NCI-H510A treated with DMSO at 0.1 percent for 48 hours (cell line): ENCODE measurements at regions not wholly inside any gene's neighbourhood (a gene's known extent, or its start where the extent isn't known, plus 50 kb on each side); places are given as distances from the start of the nearest gene placed in this dataset.
"Not testable (repeated sequence)": the region's sequence is repeated elsewhere in the genome, so short reads cannot be mapped to it uniquely, and the experiment has no call there.

Source experiments
- DNase-seq: peaks from one replicate; lab custom pipeline; 2025; lab: John Stamatoyannopoulos, UW

DNA sequence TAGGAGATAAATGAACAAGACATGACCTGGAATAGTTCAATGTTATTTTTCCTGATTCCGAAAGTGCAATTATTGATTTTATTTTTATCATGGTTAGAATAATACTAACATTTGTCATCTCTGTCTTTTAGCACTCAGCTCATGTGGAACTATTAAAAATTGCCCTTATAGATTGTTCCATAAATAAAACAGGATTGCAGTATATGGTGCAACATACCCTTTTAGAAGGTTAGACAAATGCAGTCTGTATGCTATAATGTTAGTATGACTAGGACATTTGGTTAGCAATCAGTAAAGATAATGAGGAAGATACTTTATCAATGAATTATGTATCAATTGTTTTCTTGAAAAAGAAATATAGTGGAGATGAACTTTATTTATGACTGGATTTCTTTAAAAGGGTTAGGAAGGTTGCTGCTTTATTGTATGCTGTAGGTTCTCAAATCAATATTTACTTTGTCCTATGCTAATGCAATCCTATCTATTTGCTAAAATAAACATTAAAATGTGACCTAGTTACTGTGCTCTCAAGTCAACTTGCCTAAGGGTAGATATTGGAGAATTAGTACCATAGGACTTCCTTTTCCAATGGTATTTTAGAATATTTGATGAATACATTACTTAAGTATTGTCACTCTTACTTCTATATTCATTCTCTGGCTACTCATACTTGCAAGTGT lies 348.9 kb upstream of the ISL1 start:
- DNase-seq = peak; percentile 17

DNA sequence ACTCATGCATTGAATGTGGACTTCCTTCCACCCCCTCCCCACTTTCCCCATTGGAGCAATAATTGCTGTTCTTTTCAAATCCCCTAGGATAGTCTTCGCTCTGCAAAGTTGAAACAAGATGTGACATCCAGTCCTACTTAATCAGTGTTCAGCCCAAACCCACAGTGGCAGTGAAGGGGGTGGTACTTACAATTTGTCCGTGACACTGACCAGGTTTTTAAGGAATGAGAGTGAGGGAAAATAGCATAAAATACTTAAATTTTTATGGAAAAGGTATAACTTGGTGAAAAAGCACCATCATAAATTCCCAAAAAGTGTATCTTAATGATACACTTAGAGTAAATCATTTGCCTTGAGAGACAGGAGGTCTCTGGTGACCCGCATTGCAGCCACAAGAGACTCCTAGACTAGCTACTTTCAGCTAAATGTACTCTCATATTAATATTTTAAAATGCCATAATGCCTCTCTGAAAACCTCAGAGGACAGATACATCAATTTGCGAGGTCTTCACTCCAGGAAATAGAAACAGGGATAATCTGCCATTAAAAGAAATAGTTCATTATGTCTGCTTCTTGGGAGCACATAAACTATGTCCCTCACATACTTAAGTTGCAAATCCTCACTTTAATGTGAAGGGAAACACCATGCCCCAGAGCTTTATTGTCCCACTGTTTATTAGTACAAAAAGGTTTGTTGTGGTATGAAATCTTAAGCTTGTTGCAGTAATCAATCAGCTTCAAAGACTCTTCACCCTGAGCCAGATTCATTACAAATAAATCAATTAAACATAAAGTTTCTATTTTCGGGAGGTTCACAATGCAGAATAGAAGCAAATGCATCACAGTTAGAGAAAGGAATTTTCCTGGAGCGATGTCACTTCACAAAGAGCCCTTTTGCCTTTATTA lies 343.6 kb upstream of the ISL1 start:
- no peak for DNase-seq

DNA sequence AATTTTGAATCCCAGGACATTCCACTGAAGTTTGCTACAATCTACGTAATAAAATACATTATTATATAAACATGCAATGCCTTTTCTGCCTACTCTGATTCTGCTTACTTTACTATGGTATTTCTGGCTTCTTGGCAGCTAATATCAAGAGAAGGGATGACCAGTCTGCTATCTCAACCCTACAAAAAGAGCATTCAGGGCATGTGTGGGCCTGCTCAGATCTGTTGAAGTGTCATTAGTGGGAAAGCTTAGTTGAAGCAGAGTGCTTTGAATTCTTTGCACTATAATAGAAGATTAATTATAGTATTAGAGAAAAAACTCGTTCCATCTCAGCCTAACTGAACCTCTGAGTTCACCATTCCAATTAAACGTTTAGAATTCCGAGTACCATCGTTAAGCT lies 339.5 kb upstream of the ISL1 start:
- peak; percentile 5 for DNase-seq

DNA sequence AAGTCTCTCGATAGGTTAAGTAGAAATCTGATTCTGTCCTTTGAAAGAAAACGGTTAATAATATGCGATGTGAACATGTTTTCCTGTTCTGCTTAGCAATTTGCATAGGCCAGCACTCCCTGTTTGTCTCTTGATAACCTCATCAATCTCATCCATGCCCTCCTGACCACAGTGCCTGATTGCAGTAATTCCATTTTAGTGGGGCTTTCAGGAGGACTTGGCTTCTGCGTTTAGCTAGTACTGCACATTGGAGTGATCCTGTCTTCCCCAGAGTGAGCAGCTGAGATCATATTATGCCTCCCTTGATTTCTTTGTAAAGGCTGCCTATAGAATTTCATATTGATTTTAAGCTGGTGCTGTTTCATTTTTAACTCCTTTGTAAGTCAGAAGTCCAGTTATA lies 335.9 kb upstream of the ISL1 start:
- no peak for DNase-seq

DNA sequence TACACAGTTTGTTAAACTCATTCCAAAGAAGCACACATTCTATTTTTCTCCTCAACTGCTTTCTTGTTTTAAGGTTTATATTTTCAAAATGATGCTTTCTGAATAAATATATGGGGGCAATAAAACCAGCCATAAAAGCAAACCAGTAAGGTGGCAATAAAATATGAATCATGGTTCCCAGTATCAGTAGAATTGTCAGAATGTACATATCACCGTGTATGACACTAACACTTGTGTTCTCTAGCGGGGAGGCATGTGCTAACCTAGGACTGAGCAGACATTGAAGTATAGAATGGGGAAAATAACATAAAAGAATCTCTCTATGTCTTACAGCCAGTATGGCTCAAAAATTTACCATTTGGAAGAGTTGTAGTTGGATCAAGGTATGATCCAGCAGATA lies 329.9 kb upstream of the ISL1 start:
- no peak for DNase-seq

DNA sequence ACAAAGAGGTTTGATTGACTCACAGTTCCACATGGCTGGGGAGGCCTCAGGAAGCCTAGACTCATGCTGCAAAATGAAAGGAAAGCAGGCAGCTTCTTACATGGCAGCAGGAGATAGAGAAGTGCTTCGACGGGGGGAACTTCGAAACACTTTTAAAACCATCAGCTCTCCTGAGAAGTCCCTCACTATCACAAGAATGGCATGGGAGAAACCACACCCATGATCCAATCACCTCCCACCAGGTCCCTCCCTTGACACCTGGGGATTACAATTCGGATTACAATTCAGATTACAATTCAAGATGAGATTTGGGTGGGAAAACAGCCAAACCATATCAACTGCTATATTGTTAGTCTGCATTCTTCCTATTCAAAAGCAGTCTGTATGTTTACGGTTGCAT lies 322.3 kb upstream of the ISL1 start:
- DNase-seq = no peak

DNA sequence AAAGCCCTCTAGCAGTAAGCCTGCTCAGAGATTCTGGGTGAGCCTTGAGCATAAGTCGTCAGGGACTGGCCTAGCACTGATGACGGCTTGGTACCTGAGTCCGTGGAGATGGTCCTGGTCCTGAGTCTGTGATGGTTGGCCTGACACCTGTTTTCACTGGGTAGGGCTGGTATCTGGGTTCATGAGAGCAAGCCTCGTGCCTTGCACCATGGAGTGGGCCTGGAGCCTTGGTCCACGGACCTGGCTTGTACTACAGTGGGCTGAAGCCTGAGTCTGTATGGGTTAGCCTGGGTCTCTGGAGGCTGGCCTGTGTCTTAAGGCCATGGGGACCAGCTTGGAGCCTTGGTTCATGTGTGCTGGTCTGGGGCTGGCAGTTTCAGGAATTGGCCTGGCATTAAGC lies 310.3 kb upstream of the ISL1 start:
- no peak for DNase-seq

DNA sequence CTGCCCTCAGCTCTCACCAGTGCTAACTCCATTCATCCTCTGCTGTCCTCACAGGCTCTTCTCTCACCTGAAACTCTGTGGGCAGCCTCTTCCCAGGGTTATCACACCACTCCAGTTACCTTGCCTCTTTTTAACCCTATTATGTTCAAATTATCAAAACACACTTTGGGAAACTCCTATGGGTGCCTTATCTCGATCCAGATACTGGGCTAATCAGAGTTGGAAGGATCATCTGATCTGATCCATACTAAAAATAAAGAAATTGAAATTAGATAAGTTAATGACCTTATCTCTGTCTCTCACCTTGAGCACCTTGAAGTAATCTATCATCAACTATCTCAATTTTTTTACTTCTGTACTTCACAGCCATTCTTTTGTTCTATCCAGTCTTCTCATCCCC lies 300.5 kb upstream of the ISL1 start:
- DNase-seq = no peak

DNA sequence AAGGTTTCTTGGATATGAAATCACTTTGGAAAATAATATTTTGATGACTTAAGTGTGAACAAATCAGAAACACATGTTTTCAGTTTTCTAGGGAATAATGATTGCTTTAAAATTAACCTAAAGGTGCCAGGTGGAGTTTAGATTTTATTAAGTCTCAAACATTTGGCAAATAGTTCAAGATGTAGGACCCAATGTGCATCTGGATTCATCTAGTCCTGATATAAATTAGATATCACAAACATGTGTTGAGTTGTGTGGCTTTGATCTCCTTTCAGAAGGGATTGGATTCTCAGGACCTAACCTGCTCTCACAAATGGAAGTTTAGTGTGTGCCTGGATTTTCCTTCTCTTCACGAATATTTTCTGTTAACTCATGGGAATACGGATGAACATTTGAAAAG lies 291.4 kb upstream of the ISL1 start:
- no peak for DNase-seq

DNA sequence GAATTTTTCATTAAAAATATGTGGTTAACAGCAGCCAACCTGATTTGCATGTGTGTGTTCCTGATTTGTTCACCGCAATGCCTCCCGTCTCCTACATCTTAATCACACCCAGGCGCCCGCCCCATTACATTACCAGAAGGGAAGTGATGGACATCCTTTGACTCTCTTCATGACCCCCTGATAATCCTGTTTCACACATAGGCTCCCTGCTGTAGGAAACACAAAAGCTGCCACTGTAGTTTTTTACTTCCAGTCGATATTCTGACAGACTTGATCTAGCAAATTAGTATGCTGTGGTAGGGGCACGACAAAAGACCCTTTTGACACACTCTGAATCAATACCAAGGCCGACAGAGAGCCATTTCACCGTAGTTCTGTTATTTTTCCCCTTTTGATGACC lies 287.8 kb upstream of the ISL1 start:
- no peak for DNase-seq

DNA sequence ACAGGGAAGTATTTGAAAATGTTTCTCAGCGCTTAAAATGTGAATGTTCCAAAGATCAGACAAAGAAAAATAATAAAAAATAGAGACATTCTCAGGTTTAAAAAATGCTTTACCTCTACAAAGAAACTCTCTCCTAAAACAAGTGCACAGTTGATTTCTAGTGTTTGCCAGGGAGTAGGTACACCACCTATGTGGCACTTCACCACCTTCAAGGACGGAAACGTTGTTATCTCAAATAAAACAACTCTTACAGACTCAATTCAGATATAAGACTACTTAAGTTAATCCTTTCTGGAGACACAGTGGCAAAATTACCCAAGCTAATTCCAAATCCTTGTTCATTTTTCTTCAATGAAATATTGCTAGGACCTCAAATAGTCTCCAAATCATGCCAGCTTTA lies 286.4 kb upstream of the ISL1 start:
- no peak for DNase-seq

DNA sequence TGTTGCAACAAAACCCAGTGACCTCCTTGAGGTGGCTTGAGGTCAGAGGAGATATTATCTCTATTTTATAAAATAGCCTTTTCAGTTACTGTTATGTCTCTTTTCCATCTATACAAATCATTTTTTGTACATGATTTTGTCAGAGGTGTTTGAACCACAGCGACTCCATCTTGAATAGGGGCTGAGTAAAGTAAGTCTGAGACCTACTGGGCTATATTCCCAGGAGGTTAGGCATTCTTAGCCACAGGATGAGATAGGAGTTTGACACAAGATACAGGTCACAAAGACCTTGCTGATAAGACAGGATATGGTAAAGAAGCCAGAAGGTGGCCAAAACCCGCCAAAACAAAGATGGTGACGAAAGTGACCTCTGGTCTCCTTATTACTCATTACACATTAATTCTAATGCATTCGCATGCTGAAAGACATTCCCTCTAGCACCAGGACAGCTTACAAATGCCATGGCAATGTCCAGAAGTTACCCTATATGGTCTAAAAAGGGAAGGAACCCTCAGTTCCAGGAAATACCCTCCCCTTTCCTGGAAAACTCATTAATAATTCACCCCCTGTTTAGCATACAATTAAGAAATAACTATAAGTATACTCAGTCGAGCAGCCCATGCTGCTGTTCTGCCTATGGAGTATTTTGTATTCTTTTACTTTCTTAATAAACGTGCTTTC lies 283.9 kb upstream of the ISL1 start:
- DNase-seq = no peak

DNA sequence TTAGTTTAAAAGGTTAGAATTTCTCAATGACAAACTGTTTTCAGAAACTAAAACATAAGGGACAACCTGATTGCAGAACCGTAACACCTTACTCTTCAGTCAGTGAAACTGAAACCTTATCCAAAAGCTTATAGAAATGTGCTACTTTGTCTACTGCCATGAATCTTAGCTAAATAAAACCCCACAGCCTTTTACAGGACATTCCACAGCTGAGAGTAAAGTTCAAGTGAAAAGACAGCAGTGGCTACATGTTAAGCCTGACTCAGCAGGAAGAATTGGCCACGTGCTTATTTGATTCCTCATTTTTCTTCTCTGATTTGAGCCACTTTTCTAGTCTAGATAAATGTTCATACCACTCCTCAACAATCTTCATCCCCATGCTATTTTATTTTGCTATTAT lies 278.7 kb upstream of the ISL1 start:
- no peak for DNase-seq

DNA sequence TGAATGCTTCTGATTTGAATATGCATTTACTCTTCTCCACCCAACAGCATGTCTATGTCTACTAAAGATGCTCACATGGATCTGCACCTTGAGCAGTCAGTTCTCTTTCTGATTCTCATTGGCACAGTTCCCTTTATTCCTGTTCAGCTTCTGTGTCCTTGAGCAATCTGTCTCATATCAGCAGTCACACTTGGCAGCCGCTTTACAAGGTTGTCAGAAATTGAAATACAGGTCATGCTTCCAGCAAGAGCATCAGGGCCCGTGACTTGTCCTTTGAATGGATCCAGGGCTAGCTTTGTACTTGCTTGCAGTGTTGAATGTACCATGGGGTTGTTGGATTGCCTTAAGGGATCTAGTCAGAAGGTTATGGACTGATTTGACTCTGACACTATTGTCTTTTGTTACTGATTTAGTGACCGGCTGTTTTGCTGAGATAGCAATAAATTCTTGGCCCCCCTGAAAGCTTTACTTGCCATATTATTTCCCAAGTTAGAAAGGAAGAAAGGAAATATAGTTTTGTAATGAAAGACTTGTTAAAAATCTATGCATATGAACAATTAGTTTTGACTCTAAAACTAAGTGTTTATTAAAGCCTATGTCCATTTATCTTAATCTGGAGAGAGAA lies 273.4 kb upstream of the ISL1 start:
- DNase-seq = no peak

DNA sequence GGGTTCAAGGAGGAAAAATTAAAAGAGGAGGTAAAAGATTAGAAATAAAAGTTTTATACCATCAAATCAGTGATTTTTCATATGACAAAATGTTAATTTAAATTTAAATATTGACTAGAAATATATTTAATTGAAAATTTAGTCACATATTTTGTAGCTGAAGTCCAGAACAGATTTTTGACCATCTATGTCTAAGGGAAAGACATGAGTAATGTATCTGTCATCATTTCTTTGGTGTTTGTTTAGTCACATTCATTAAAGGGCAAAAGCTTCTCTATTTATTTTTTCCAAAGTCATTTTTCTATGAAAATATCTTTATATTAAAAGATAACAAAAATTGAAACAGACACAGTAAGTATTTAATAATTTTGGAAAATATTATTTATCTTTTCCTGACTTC lies 252.0 kb upstream of the ISL1 start:
- DNase-seq = no peak

DNA sequence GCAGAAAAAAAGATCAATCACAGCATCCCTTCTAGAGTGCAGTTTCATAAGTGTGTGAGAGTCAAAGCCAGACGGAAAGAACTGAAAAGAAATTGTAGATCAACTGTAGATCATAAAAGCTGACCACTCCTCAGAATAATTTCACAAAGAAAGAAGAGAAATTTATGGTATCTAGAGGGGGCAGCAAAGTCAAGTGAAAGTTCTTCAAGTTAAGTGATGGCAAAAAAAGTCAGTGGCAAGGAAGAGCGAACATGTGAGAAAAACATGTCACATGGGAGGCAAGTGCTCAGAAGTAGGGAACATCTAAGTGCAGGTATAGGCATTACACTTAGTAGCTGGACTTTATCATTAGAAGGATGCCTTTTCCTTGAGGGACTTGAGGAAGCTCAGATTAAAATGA lies 245.1 kb upstream of the ISL1 start:
- no peak for DNase-seq

DNA sequence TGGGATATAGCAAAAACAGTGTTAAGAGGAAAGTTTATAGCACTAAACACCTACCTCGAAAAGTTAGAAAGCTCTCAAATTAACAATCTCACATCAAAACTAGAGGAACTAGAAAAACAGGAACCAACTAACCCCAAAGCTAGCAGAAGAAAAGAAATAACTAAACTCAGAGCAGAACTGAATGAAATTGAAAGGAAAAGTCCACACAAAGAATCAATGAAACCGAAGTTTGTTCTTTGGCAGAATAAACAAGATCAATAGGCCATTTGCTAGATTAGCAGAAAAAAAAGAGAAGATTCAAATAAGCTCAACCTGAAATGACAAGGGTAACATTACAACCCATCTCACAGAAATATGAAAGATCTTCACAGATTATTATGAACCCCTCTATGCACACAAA lies 234.8 kb upstream of the ISL1 start:
- no peak for DNase-seq

DNA sequence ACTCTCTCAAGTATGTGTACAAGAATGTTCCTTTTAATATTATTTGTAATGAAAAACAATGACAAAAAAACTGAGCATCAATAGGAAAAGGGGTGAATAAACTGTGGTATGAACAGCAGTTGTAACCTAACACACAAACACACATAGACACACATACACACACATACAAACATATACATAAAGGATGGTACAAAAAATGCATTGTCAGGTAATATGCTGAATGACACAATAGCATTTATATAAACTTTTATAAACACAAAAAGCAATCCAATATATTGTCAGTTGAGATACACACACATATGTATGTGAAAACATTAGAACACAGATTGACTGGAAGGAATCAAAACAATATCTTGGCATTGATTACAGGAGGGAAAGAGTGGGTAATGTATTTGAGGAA lies 227.0 kb upstream of the ISL1 start:
- DNase-seq = no peak

DNA sequence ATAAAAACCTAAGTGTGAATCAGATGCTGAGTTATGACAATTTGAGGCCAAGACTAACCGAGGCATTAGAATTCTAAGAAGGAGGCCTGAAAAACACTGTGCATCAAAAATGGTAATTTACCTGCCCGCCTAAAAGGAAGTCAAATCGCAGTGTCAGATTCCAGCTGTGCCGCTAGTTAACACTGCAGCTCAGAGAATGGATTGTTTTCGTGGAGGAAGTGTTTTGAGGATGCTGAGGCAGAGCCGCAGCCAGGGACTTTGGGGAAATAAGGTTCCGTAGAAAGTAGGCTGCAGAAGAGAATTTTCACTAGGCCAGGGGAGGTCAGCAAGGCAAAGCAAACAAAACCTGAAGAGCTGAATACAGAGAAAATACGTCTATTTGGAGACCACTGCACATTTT lies 226.4 kb upstream of the ISL1 start:
- no peak for DNase-seq

DNA sequence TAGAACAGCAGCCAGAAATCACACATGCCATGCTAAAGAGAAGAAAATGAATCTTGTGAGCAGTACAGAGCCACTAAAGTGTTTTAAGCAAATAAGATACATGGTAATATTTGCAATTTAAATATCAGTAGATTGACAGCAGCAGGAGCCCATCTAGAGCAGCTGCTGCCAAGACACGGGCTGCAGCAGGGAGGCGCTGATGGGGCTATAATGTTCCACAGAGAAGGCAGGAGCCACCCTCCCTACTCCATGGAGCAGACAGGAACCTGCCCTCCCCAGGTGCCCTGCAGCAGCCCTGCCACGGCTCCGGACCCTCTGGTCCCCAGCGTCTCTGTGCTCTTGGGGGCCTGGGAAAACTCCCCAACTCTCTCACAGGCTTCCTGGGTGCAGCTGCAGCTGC lies 224.1 kb upstream of the ISL1 start:
- DNase-seq = no peak

DNA sequence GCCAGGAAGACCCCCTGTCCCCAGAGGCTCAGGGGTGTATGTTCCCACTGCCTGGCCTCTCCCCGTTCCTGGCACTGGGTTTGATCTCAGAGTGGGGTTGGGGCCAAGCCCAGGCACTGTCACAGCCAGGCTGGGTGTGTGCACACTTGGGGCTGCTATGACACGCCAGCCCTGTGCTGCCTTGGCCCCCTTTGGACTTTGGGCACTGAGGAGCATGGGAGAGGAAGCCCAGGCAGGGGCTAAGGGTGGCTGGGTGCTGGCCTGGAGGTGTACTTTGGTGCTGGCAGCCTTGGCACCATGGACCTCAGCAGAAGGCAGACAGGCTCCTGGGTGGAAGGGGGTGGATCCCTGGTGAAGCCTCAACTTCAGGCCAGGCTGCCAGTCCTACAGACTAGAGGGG lies 223.6 kb upstream of the ISL1 start:
- no peak for DNase-seq

DNA sequence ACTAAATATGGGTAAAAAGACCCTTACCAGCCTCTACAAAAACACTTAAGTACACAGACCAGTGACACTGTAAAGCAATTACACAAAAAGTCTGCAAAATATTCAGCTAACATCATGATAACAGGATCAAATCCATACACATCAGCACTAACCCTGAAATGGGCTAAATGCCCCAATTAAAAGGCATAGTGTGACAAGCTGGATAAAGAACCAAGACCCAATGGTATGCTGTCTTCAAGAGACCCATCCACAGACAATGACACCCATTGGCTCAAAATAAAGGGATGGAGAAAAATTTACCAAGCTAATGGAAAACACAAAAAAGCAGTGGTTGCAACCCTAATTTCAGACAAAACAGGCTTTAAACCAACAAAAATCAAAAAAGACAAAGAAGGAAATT lies 221.0 kb upstream of the ISL1 start:
- DNase-seq = no peak

DNA sequence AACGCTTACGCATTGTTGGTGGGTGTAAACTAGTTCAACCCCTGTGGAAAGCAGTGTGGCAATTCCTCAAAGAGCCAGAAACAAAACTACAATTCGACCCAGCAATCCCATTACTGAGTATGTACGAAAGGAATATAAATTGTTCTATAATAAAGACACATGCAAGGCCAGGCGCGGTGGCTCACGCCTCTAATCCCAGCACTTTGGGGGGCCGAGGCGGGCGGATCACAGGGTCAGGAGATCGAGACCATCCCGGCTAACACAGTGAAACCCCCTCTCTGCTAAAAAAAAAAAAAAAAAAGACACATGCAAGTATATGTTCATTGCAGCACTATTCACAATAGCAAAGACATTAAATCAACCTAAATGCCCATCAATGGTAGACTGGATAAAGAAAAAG lies 217.6 kb upstream of the ISL1 start:
- DNase-seq = not testable (repeated sequence)
